CD1c-positive myeloid dendritic cell (primary cell): ENCODE measurements at regions not wholly inside any gene's neighbourhood (a gene's known extent, or its start where the extent isn't known, plus 50 kb on each side); places are given as distances from the start of the nearest gene placed in this dataset.
A peak's percentile ranks its signal among the peaks of the same experiment; 100 is the strongest.

Source experiments
- DNase-seq: peaks from one replicate; pipeline ENCODE4 v3.0.0-alpha.2; 2016; ENCODE audit errors: extremely low spot score

DNA sequence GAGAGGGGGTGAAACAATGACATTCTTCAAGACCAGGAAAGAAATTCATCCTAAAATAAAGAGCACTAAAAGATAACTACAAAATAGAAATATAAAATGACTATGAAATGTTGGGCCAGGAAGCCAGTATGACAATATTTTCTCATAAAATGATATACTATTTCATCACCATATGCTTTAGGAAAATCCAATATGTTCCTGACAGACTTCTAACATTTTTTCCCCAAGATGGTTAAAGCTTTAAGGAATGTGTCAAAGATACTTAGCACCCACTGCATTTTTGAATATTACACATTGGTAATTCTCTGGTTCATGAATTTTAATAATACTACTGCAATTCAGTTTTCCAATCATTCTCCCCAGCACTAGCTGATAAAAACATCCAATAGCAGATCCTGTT lies 87.7 kb upstream of the PLEKHG7 start:
- DNase-seq = no peak

DNA sequence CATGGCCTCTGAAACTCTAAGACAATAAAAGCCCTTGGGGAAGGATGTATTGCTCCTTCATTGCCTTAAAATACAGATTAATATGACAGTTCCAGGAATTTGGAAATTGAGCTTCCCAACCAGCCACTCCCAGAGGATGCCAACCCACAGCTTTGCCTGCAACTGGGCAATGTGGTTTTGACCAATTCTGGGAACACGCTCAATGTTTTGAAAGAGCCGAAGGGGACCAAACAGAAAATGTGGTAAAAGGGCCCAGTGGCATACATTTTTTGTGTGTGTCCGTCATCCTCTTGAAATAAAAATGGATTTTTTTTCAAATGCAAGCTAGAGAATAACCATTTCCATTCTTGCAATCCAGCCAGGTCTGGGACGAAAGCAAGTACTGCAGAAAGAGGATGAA lies 88.3 kb upstream of the PLEKHG7 start:
- DNase-seq = no peak

GRCh38 chr12:92614001-92614400 lies 88.8 kb upstream of the PLEKHG7 start:
- no peak for DNase-seq

DNA sequence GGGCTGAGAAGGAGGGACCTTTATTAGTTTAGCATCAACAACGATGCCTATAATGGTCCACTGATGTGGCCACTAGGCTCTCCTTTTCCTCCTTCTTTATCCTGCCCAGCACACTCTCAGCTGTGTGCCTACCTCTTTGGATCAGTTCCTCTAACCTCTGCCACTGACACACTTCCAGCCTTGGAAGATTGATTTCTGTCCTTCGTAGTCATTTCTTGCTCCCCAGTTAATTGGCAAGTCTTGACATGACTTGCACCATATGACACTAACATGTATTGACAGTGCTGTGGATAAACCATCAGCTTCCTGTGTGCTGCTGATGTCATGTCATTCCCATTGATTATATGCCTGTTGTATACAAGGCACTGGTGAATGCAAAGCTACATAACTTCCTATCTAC lies 90.2 kb upstream of the PLEKHG7 start:
- DNase-seq = no peak

GRCh38 chr12:92608151-92609091 lies 94.4 kb upstream of the PLEKHG7 start:
- peak; percentile 31 for DNase-seq

- no peak for DNase-seq
Observed at GRCh38 chr12:92606956-92607355, 95.8 kb upstream of the PLEKHG7 start.

DNA sequence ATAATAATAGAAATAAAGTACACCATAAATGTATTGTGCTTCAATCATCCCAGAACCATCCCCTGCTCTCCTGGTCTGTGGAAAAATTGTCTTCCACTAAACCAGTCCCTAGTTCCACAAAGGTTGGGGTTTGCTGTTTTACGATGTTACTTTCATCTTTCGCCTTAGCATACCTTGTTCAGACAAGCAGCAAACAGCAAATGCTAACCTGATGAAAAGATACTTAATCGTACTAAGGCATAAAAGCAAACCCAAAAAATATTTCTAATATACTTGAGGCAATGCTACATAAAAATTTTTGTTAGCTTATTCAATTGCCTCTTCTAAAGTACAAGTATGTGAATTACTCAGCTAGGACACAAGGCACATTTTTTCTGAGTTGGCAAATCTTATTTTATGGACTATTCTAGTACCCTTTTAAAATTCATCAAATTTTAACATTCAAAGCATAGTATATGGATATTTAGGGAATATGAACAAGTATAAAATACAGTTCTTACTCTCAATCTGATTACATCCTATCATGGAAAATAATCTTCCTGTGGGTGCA lies 97.1 kb upstream of the PLEKHG7 start:
- no peak for DNase-seq

- DNase-seq = peak; percentile 26
Observed at GRCh38 chr12:92604786-92605185, 98.0 kb upstream of the PLEKHG7 start.

DNA sequence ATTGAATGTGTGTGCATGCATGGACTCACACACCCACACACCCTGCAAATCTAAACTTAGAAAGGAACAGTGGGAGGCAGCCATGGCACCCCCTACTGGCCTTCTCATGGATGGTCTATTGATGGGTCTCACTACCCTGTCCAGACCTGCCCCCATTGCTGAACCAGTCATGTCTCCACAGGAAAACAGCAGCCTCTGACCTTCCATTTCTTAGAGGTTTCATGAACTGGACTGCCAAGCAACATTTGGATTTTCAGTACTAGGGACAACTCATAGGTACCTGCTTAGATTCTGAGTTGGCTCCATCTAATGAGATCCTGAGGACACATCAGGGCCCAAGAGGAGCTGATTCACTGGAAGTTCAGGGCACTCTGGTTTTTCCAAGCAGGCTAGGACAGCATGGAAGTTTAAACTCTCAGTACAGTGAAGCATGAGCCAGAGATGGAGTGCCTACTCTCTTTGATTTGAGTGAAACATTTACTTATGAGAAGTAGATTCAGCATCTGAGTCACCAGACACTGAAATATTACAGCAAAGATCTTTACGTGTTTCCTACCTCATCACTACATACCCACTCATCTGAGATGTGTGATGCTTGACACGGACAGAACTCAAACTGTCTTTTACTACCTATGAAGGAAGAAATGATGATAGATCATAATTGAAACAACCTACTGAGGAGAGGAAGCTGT lies 98.9 kb upstream of the PLEKHG7 start:
- DNase-seq = peak; percentile 22

DNA sequence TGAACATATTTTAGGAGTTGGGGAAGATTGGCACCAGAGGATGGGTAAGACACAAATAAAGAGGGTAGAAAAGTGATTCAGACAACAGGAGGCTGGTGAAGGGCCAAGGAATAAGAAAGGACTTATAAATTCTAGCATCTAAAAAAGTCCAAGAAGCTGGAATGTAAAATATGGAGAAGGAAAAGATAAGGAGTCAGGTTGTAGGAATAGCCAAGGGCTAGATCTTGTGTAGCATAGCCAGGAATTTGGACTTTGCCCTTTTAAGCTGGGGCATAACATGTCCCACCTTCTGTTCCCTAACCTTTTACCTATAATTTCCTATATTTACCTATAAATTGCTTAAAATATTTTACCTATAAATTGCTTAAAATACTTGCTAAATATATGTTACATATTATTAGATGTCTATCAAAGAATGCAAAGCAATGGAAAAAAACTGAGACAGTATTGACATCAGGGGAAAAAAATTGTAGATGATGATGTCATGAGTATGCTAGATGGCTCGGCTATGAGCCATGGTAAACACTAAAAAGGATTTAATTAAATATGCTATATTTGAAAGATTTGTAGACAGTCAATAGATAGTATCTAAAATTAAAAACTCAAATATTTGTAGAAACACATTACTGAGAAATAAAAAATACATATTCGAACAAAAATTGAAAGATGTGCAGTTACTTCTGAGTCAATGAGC lies 99.7 kb upstream of the PLEKHG7 start:
- DNase-seq = no peak

GRCh38 chr12:92602476-92602875 lies 100.3 kb upstream of the PLEKHG7 start:
- DNase-seq = peak; percentile 29

- DNase-seq = no peak
Observed at GRCh38 chr12:92601680-92602079, 101.1 kb upstream of the PLEKHG7 start.

- DNase-seq = peak; percentile 20
Observed at GRCh38 chr12:92601176-92601575, 101.6 kb upstream of the PLEKHG7 start.

GRCh38 chr12:92600052-92600451 lies 102.7 kb upstream of the PLEKHG7 start:
- DNase-seq = no peak

- no peak for DNase-seq
Observed at GRCh38 chr12:92597997-92598396, 104.8 kb upstream of the PLEKHG7 start.

DNA sequence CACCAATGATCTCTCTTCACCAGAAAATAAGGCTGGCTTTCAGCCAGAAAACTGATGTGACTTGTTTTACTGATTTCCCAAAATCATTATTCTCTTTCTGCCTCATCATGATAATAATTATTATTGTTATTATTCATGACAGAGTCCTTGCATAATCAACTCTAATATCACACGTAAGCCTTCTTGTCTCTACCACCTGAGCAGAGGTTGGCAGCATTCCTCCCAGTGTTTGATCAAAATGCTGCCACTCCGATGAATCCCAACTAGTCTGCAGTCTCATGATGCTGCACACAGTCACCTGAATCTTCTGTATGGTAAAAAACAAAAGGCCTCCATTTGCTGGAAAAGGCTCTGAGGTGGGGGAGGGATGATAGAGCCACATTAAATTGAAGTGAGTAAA lies 105.7 kb upstream of the PLEKHG7 start:
- no peak for DNase-seq

- DNase-seq = no peak
Observed at GRCh38 chr12:92596383-92596782, 106.4 kb upstream of the PLEKHG7 start.

- DNase-seq = no peak
Observed at GRCh38 chr12:92595663-92596062, 107.1 kb upstream of the PLEKHG7 start.

DNA sequence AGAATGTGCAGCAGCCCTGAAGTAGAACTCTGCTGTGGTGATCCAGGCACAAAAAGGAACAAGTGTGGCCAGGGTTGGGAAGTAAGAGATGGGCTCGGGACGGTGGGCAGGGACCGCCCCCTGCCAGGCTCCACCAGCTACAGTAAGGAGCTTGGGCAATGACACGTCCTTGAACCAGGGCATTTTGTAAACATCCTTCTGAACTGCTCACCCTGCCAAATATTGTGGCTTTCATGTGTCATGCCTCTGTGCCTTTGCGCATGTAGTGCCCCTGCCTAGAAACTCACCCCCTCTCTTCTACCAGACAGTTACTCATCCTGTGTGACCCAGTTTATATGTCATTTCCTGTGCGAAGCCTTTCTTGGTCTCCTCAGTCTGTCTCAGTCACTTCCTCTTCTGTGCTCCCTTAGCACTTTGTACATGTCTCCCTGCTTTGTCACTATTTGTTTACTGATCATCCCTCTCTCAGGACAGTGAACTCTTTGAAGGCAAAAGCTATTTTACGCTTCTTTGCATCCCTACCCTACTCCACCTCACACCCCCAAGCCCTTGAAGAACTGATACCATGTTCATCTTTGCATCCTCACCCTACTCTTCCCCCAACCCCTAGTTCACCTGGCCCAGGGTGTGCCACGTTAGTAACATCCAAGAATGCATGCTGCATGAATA lies 108.9 kb upstream of the PLEKHG7 start:
- peak; percentile 89 for DNase-seq

- DNase-seq = peak; percentile 49
Observed at GRCh38 chr12:92585115-92585727, 117.6 kb upstream of the PLEKHG7 start.

- no peak for DNase-seq
Observed at GRCh38 chr12:92583910-92584309, 118.9 kb upstream of the PLEKHG7 start.
